Hepatocyte (in vitro differentiated cells): ENCODE measurements at regions not wholly inside any gene's neighbourhood (a gene's known extent, or its start where the extent isn't known, plus 50 kb on each side); places are given as distances from the start of the nearest gene placed in this dataset.

Experiments
- EZH2 ChIP-seq: fragments of 200-600 bp; sonication (generic); IDR thresholded peaks from 2 replicates; pipeline ENCODE4 v1.6.1; 2016; ENCODE audit warnings: antibody characterized with exemption, mild to moderate bottlenecking, borderline replicate concordance
- TF ChIP-seq, protein P1 (sequence below): fragments of 200-600 bp; sonication (generic); IDR thresholded peaks from 2 replicates; pipeline ENCODE4 v1.5.1; 2016; ENCODE audit warnings: antibody characterized with exemption, mild to moderate bottlenecking; ENCODE audit not compliant: poor library complexity

- no peak for TF ChIP-seq EZH2
- TF ChIP-seq, protein P1, sequence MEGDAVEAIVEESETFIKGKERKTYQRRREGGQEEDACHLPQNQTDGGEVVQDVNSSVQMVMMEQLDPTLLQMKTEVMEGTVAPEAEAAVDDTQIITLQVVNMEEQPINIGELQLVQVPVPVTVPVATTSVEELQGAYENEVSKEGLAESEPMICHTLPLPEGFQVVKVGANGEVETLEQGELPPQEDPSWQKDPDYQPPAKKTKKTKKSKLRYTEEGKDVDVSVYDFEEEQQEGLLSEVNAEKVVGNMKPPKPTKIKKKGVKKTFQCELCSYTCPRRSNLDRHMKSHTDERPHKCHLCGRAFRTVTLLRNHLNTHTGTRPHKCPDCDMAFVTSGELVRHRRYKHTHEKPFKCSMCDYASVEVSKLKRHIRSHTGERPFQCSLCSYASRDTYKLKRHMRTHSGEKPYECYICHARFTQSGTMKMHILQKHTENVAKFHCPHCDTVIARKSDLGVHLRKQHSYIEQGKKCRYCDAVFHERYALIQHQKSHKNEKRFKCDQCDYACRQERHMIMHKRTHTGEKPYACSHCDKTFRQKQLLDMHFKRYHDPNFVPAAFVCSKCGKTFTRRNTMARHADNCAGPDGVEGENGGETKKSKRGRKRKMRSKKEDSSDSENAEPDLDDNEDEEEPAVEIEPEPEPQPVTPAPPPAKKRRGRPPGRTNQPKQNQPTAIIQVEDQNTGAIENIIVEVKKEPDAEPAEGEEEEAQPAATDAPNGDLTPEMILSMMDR = no peak
Measured at GRCh38 chr2:18085593-18085992, 207.1 kb downstream of the KCNS3 start.
